ACC112 (cell line): ENCODE measurements at regions not wholly inside any gene's neighbourhood (a gene's known extent, or its start where the extent isn't known, plus 50 kb on each side); places are given as distances from the start of the nearest gene placed in this dataset.
"Not testable (repeated sequence)": the region's sequence is repeated elsewhere in the genome, so short reads cannot be mapped to it uniquely, and the experiment has no call there.

Source experiments
- H2AFZ ChIP-seq: fragments of 200-600 bp; sonication (generic); one replicate; pipeline ENCODE4 v1.6.0; 2017; ENCODE audit warnings: antibody characterized with exemption, low read length; ENCODE audit not compliant: unreplicated experiment
- H3K27ac ChIP-seq: fragments of 200-600 bp; sonication (generic); 2 replicates; pipeline ENCODE4 v1.5.1; 2014; ENCODE audit warnings: low read depth, mild to moderate bottlenecking, antibody characterized with exemption, low read length, moderate library complexity
- H3K27me3 ChIP-seq: fragments of 200-600 bp; sonication (generic); 2 replicates; pipeline ENCODE4 v1.6.1; 2014; ENCODE audit warnings: mild to moderate bottlenecking, antibody characterized with exemption, low read length, moderate library complexity, mixed read lengths; ENCODE audit not compliant: insufficient read depth
- H3K36me3 ChIP-seq: fragments of 200-600 bp; sonication (generic); 2 replicates; pipeline ENCODE4 v1.6.1; 2016; ENCODE audit warnings: mild to moderate bottlenecking, antibody characterized with exemption, low read length, moderate library complexity, mixed read lengths; ENCODE audit not compliant: insufficient read depth
- H3K4me1 ChIP-seq: fragments of 200-600 bp; sonication (generic); one replicate; pipeline ENCODE4 v1.6.1; 2016; ENCODE audit warnings: low read length, mixed read lengths; ENCODE audit not compliant: insufficient read depth, unreplicated experiment, control insufficient read depth
- H3K4me3 ChIP-seq: fragments of 200-600 bp; sonication (generic); 2 replicates; pipeline ENCODE4 v1.5.1; 2014; ENCODE audit warnings: mild to moderate bottlenecking, low read depth, low read length
- H3K79me2 ChIP-seq: fragments of 200-600 bp; sonication (generic); one replicate; pipeline ENCODE4 v1.6.0; 2016; ENCODE audit warnings: low read length; ENCODE audit not compliant: control insufficient read depth, unreplicated experiment, insufficient read depth

- H3K36me3 ChIP-seq: no peaks in the 10 kb centered on the region
- peaks cover 20% of the 10 kb centered on the region for H3K27me3 ChIP-seq
- H2AFZ ChIP-seq: no peak overlapping the region
- no peak overlapping the region for H3K27ac ChIP-seq
- H3K79me2 ChIP-seq: no peaks in the 10 kb centered on the region
- no peaks in the 10 kb centered on the region for H3K4me1 ChIP-seq
- no peak overlapping the region for H3K4me3 ChIP-seq
Observed at GRCh38 chr3:159293493-159293892, 491.6 kb downstream of the MFSD1 start.

- H3K36me3 ChIP-seq: no peaks in the 10 kb centered on the region
- no peaks in the 10 kb centered on the region for H3K4me1 ChIP-seq
- H3K4me3 ChIP-seq: no peak overlapping the region
- H2AFZ ChIP-seq: no peak overlapping the region
- no peak overlapping the region for H3K27ac ChIP-seq
- peaks cover 29% of the 10 kb centered on the region for H3K27me3 ChIP-seq
- no peaks in the 10 kb centered on the region for H3K79me2 ChIP-seq
Observed at GRCh38 chr3:159301961-159302360, 500.1 kb downstream of the MFSD1 start.

GRCh38 chr3:159305017-159305416 lies 503.2 kb downstream of the MFSD1 start:
- H3K4me1 ChIP-seq: no peaks in the 10 kb centered on the region
- peaks cover 39% of the 10 kb centered on the region for H3K27me3 ChIP-seq
- H2AFZ ChIP-seq: no peak overlapping the region
- H3K27ac ChIP-seq: no peak overlapping the region
- no peaks in the 10 kb centered on the region for H3K36me3 ChIP-seq
- no peaks in the 10 kb centered on the region for H3K79me2 ChIP-seq
- H3K4me3 ChIP-seq: no peak overlapping the region

GRCh38 chr3:159316706-159317105 lies 514.9 kb downstream of the MFSD1 start:
- H2AFZ ChIP-seq, H3K27ac ChIP-seq, H3K79me2 ChIP-seq, H3K4me1 ChIP-seq, H3K4me3 ChIP-seq, H3K36me3 ChIP-seq: not testable (repeated sequence)
- peaks cover 17% of the 10 kb centered on the region; the same call in 1 of the 2 replicates for H3K27me3 ChIP-seq

- Histone ChIP-seq H3K27me3 (no peaks in the 10 kb centered on the region), H3K36me3 (no peaks in the 10 kb centered on the region), H3K4me1 (no peaks in the 10 kb centered on the region), H2AFZ (no peak overlapping the region), H3K27ac (no peak overlapping the region), H3K4me3 (no peak overlapping the region), H3K79me2 (no peaks in the 10 kb centered on the region)
Observed at GRCh38 chr3:159319156-159319555, 517.3 kb downstream of the MFSD1 start.

GRCh38 chr3:159322322-159322939 lies 520.6 kb downstream of the MFSD1 start:
- Histone ChIP-seq H3K79me2 (no peaks in the 10 kb centered on the region), H3K4me1 (no peaks in the 10 kb centered on the region), H3K36me3 (no peaks in the 10 kb centered on the region), H3K27ac (no peak overlapping the region), H3K4me3 (no peak overlapping the region), H2AFZ (no peak overlapping the region), H3K27me3 (no peaks in the 10 kb centered on the region)

- no peaks in the 10 kb centered on the region for H3K36me3 ChIP-seq
- no peaks in the 10 kb centered on the region for H3K4me1 ChIP-seq
- no peak overlapping the region for H2AFZ ChIP-seq
- no peak overlapping the region for H3K4me3 ChIP-seq
- no peaks in the 10 kb centered on the region for H3K27me3 ChIP-seq
- no peak overlapping the region for H3K27ac ChIP-seq
- no peaks in the 10 kb centered on the region for H3K79me2 ChIP-seq
Observed at GRCh38 chr3:159323848-159324247, 522.0 kb downstream of the MFSD1 start.

- Histone ChIP-seq H3K79me2 (no peaks in the 10 kb centered on the region), H3K36me3 (no peaks in the 10 kb centered on the region), H2AFZ (no peak overlapping the region), H3K4me3 (no peak overlapping the region), H3K27me3 (no peaks in the 10 kb centered on the region), H3K27ac (no peak overlapping the region), H3K4me1 (no peaks in the 10 kb centered on the region)
Observed at GRCh38 chr3:159326998-159327397, 525.1 kb downstream of the MFSD1 start.

GRCh38 chr3:159332535-159333099 lies 530.8 kb downstream of the MFSD1 start:
- Histone ChIP-seq H3K36me3 (no peaks in the 10 kb centered on the region), H3K79me2 (no peaks in the 10 kb centered on the region), H2AFZ (no peak overlapping the region), H3K4me3 (no peak overlapping the region), H3K27me3 (no peaks in the 10 kb centered on the region; the same call in 1 of the 2 replicates), H3K4me1 (no peaks in the 10 kb centered on the region), H3K27ac (no peak overlapping the region)

- Histone ChIP-seq H3K27me3 (no peaks in the 10 kb centered on the region; the same call in 1 of the 2 replicates), H3K36me3 (no peaks in the 10 kb centered on the region), H3K4me1 (no peaks in the 10 kb centered on the region), H3K79me2 (no peaks in the 10 kb centered on the region), H3K27ac (no peak overlapping the region), H3K4me3 (no peak overlapping the region), H2AFZ (no peak overlapping the region)
Observed at GRCh38 chr3:159339131-159339530, 537.3 kb downstream of the MFSD1 start.

- H3K79me2 ChIP-seq: no peaks in the 10 kb centered on the region
- H3K36me3 ChIP-seq: no peaks in the 10 kb centered on the region
- no peak overlapping the region for H2AFZ ChIP-seq
- H3K27ac ChIP-seq: no peak overlapping the region
- no peaks in the 10 kb centered on the region; the same call in 1 of the 2 replicates for H3K27me3 ChIP-seq
- no peak overlapping the region for H3K4me3 ChIP-seq
- H3K4me1 ChIP-seq: no peaks in the 10 kb centered on the region
Observed at GRCh38 chr3:159340877-159341500, 539.1 kb downstream of the MFSD1 start.
